A549 (cell line): ENCODE measurements at regions not wholly inside any gene's neighbourhood (a gene's known extent, or its start where the extent isn't known, plus 50 kb on each side); places are given as distances from the start of the nearest gene placed in this dataset.

Experiments used
- ATAC-seq, 2 experiments: fragments of 200-7000 bp in 1 of 2; fragments of >200 bp in 1 of 2; cut with Nextera tagmentation in 1 of 2; cut with Tn5 transposase in 1 of 2; 3 replicates each; pipeline versions ENCODE4 v1.8.0 to v1.9.1; 2018 to 2020; ENCODE audit warnings: mild to moderate bottlenecking in 1 of 2, moderate library complexity in 1 of 2
- CTCF ChIA-PET: fragments of 300-600 bp; sonication (Branson Sonifier 250); formaldehyde crosslinking; extraction: SDS; loops from one replicate; lab custom pipeline; 2021; ENCODE audit warnings: antibody characterized with exemption, inconsistent platforms; lab: Yijun Ruan, JAX
- POLR2A ChIA-PET: fragments of 350-600 bp; formaldehyde crosslinking; extraction: SDS; loops from one replicate; lab custom pipeline; 2021; ENCODE audit warnings: antibody characterized with exemption, inconsistent platforms; lab: Yijun Ruan, JAX
- DNase-seq, 2 experiments: peaks; one replicate each; pipeline versions ENCODE4 v3.0.0 to v3.0.0-alpha.2; 2011 to 2016; ENCODE audit warnings: low read depth in 1 of 2, low spot score in 1 of 2
- FAIRE-seq: peaks from 2 replicates; lab custom pipeline; 2011; peaks lifted over from hg19 to GRCh38; lab: Jason Lieb, UNC
- H3K27ac ChIP-seq, 2 experiments: fragments of >200 bp; sonication (Bioruptor Twin); formaldehyde crosslinking; 3 replicates each; pipeline ENCODE4 v1.5.1; 2016 to 2017
- H3K4me1 ChIP-seq: fragments of >200 bp; sonication (Bioruptor Twin); formaldehyde crosslinking; 3 replicates; pipeline ENCODE4 v1.6.1; 2016
- H3K4me2 ChIP-seq: fragments of >200 bp; sonication (Bioruptor Twin); formaldehyde crosslinking; 3 replicates; pipeline ENCODE4 v1.6.1; 2016
- H3K4me3 ChIP-seq: fragments of >200 bp; sonication (Bioruptor Twin); formaldehyde crosslinking; 3 replicates; pipeline ENCODE4 v1.5.1; 2016
- H3K9me3 ChIP-seq: fragments of >200 bp; sonication (Bioruptor Twin); formaldehyde crosslinking; 3 replicates; pipeline ENCODE4 v1.6.1; 2016
- BHLHE40 ChIP-seq: IDR thresholded peaks from 2 replicates; pipeline ENCODE4 v1.6.1; 2012; ENCODE audit warnings: low read depth, low read length, inconsistent platforms
- CBX8 ChIP-seq: fragments of 200-600 bp; sonication (generic); IDR thresholded peaks from 2 replicates; pipeline ENCODE4 v1.6.1; 2016
- CEBPB ChIP-seq, 2 experiments: fragments of >200 bp in 1 of 2; sonication (Bioruptor Twin) in 1 of 2; formaldehyde crosslinking in 1 of 2; IDR thresholded peaks; 2 replicates each; pipeline ENCODE4 v1.6.1; 2012 to 2016
- CHD2 ChIP-seq: fragments of 150-350 bp; IDR thresholded peaks from 2 replicates; pipeline ENCODE4 v1.6.1; 2014; ENCODE audit warnings: low read length; ENCODE audit not compliant: partially characterized antibody
- EHMT2 ChIP-seq: fragments of 200-600 bp; sonication (generic); IDR thresholded peaks from 2 replicates; pipeline ENCODE4 v1.6.1; 2016; ENCODE audit warnings: antibody characterized with exemption, low read depth, mild to moderate bottlenecking, moderate library complexity
- ELK1 ChIP-seq: fragments of 150-350 bp; IDR thresholded peaks from 2 replicates; pipeline ENCODE4 v1.6.1; 2014; ENCODE audit warnings: low read depth, mild to moderate bottlenecking, low read length
- FOSB ChIP-seq: fragments of 250-450 bp; sonication (Bioruptor Pico); IDR thresholded peaks from 2 replicates; pipeline ENCODE4 v1.5.0; 2020; ENCODE audit warnings: mild to moderate bottlenecking, moderate library complexity
- FOXS1 ChIP-seq: fragments of 250-450 bp; sonication (Bioruptor Pico); IDR thresholded peaks from 2 replicates; pipeline ENCODE4 v1.5.0; 2020; ENCODE audit warnings: mild to moderate bottlenecking, moderate library complexity
- GATA3 ChIP-seq: IDR thresholded peaks from 2 replicates; pipeline ENCODE4 v1.6.1; 2012; ENCODE audit warnings: borderline replicate concordance
- HEYL ChIP-seq: fragments of 250-450 bp; sonication (Bioruptor Pico); IDR thresholded peaks from 2 replicates; pipeline ENCODE4 v1.8.0; 2021; ENCODE audit warnings: mild to moderate bottlenecking, moderate library complexity
- HOXA7 ChIP-seq: fragments of 250-450 bp; sonication (Bioruptor Pico); IDR thresholded peaks from 2 replicates; pipeline ENCODE4 v1.5.0; 2020; ENCODE audit warnings: mild to moderate bottlenecking, moderate library complexity
- HOXB13 ChIP-seq: fragments of 250-450 bp; sonication (Bioruptor Pico); IDR thresholded peaks from 2 replicates; pipeline ENCODE4 v1.5.0; 2020; ENCODE audit warnings: low read depth, mild to moderate bottlenecking, moderate library complexity
- JUNB ChIP-seq: fragments of >200 bp; sonication (Bioruptor Twin); formaldehyde crosslinking; IDR thresholded peaks from 2 replicates; pipeline ENCODE4 v1.6.1; 2016
- MAFK ChIP-seq: fragments of 450-650 bp; IDR thresholded peaks from 2 replicates; pipeline ENCODE4 v1.6.1; 2014; ENCODE audit not compliant: partially characterized antibody
- MAZ ChIP-seq: fragments of 150-350 bp; IDR thresholded peaks from 2 replicates; pipeline ENCODE4 v1.6.1; 2014; ENCODE audit warnings: antibody characterized with exemption, low read depth, low read length, borderline replicate concordance
- MYC ChIP-seq: IDR thresholded peaks from 2 replicates; pipeline ENCODE4 v1.6.1; 2012; ENCODE audit warnings: mild to moderate bottlenecking, inconsistent platforms, low read length, improper control_type of control experiment, borderline replicate concordance
- NFE2L2 ChIP-seq: fragments of 150-350 bp; conservative IDR thresholded peaks from 2 replicates; pipeline ENCODE4 v1.6.1; 2014; ENCODE audit warnings: low read length
- NPAS2 ChIP-seq: fragments of 250-450 bp; sonication (Bioruptor Pico); IDR thresholded peaks from 2 replicates; pipeline ENCODE4 v1.8.0; 2022; ENCODE audit warnings: mild to moderate bottlenecking, moderate library complexity, borderline replicate concordance
- POLR2A ChIP-seq: IDR thresholded peaks from 2 replicates; pipeline ENCODE4 v1.6.1; 2012; ENCODE audit warnings: mild to moderate bottlenecking, low read length
- POLR2AphosphoS2 ChIP-seq: conservative IDR thresholded peaks from 2 replicates; pipeline ENCODE4 v1.6.1; 2012; ENCODE audit warnings: low read length, improper control_type of control experiment, inconsistent platforms
- RCOR1 ChIP-seq: fragments of 150-350 bp; IDR thresholded peaks from 2 replicates; pipeline ENCODE4 v1.6.1; 2014; ENCODE audit warnings: antibody characterized with exemption, low read length, low read depth
- REST ChIP-seq: fragments of 200-600 bp; sonication (generic); IDR thresholded peaks from 2 replicates; pipeline ENCODE4 v1.6.1; 2016; ENCODE audit warnings: antibody characterized with exemption, mild to moderate bottlenecking, moderate library complexity
- RFX5 ChIP-seq: fragments of 450-650 bp; IDR thresholded peaks from 2 replicates; pipeline ENCODE4 v1.7.1; 2014; ENCODE audit warnings: antibody characterized with exemption, mild to moderate bottlenecking, moderate library complexity
- RNF2 ChIP-seq: fragments of 200-600 bp; sonication (generic); IDR thresholded peaks from 2 replicates; pipeline ENCODE4 v1.6.1; 2016; ENCODE audit warnings: low read depth, mild to moderate bottlenecking, antibody characterized with exemption, moderate library complexity, borderline replicate concordance
- TP53 ChIP-seq: fragments of 250-450 bp; sonication (Bioruptor Pico); IDR thresholded peaks from 2 replicates; pipeline ENCODE4 v1.5.0; 2021; ENCODE audit warnings: mild to moderate bottlenecking, moderate library complexity
- USF2 ChIP-seq: fragments of 450-650 bp; IDR thresholded peaks from 2 replicates; pipeline ENCODE4 v1.6.1; 2014; ENCODE audit warnings: antibody characterized with exemption
- ZC3H11A ChIP-seq: fragments of 450-650 bp; IDR thresholded peaks from 2 replicates; pipeline ENCODE4 v1.6.1; 2014; ENCODE audit warnings: antibody characterized with exemption, mild to moderate bottlenecking
- ZFP36 ChIP-seq: fragments of 450-650 bp; IDR thresholded peaks from 2 replicates; pipeline ENCODE4 v1.6.1; 2014; ENCODE audit warnings: borderline replicate concordance; ENCODE audit not compliant: partially characterized antibody
- ZNF302 ChIP-seq: fragments of 250-450 bp; sonication (Bioruptor Pico); IDR thresholded peaks from 2 replicates; pipeline ENCODE4 v1.9.0; 2021; ENCODE audit warnings: inconsistent platforms, mild to moderate bottlenecking, moderate library complexity
- WGBS: methylation state at CpG from one replicate; pipeline ENCODE4 v1.1.6; 2017; ENCODE audit errors: missing lambda C conversion rate; 5-methylcytosine and 5-hydroxymethylcytosine counted together
- TF ChIP-seq, protein P1 (sequence below): IDR thresholded peaks from 2 replicates; pipeline ENCODE4 v1.6.1; 2012

GRCh38 chrX:6968231-6968630 lies 179.3 kb upstream of the STS start:
- Histone ChIP-seq H3K4me1 (no peaks in the 10 kb centered on the region), H3K9me3 (no peaks in the 10 kb centered on the region), H3K4me2 (no peak overlapping the region), H3K27ac (no peak overlapping the region), H3K4me3 (no peak overlapping the region)
- no peak for DNase-seq
- TF ChIP-seq NFE2L2 (no peak), ZNF302 (CRISPR knock-in tag) (no peak), MYC (no peak), TP53 (CRISPR knock-in tag) (no peak), ZFP36 (no peak), ZC3H11A (no peak), FOXS1 (CRISPR knock-in tag) (no peak), MAFK (no peak), POLR2A (no peak), CBX8 (no peak), NPAS2 (CRISPR knock-in tag) (no peak), CHD2 (no peak), BHLHE40 (no peak), REST (no peak), HOXB13 (CRISPR knock-in tag) (no peak), HOXA7 (no peak)
- TF ChIP-seq, protein P1, sequence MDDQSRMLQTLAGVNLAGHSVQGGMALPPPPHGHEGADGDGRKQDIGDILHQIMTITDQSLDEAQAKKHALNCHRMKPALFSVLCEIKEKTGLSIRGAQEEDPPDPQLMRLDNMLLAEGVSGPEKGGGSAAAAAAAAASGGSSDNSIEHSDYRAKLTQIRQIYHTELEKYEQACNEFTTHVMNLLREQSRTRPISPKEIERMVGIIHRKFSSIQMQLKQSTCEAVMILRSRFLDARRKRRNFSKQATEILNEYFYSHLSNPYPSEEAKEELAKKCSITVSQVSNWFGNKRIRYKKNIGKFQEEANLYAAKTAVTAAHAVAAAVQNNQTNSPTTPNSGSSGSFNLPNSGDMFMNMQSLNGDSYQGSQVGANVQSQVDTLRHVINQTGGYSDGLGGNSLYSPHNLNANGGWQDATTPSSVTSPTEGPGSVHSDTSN = no peak
- ChIA-PET POLR2A (no interaction called here), CTCF (no interaction called here)
- 22% methylated on average over 6 of the region's 6 CpGs for WGBS
- FAIRE-seq = no peak
- ATAC-seq = no peak

DNA sequence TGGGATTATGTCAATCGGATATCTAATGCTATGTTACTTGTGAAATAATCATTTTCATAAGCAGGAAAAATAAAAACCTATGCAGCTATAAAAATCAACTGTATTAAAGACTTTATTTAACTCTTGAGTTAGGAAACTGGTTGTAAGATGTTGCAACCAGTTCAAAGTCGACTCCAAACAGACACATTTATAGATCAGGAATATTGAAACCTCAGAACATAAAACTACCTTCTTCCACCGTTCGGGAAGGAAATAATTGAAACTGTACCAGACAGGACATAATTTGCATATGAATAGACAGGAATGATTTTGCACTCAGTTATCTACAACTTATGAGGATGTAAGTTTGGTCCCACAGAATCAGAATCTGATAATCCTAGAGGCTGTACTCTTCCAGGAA lies 181.8 kb upstream of the STS start:
- CTCF ChIA-PET = interaction anchor here (0.6 kb wide), 1 partner anchor 8 kb away, joined by 3 read pairs; no protein-coding TSS in a partner anchor
- Histone ChIP-seq H3K4me2 (no peak overlapping the region), H3K4me3 (no peak overlapping the region), H3K4me1 (no peaks in the 10 kb centered on the region), H3K9me3 (no peaks in the 10 kb centered on the region), H3K27ac (no peak overlapping the region)
- FAIRE-seq = no peak
- WGBS = 13% methylated on average over 4 of the region's 4 CpGs
- TF ChIP-seq ELK1 (no peak), FOSB (CRISPR knock-in tag) (no peak), JUNB (no peak), ZC3H11A (no peak), POLR2A (no peak), EHMT2 (no peak), RCOR1 (no peak), GATA3 (no peak), HEYL (CRISPR knock-in tag) (no peak), USF2 (no peak), POLR2AphosphoS2 (no peak), MAZ (no peak), RFX5 (no peak), RNF2 (no peak), NPAS2 (CRISPR knock-in tag) (no peak), CEBPB (IDR thresholded peaks at IDR 0.05) (no peak)
- DNase-seq = no peak
- POLR2A ChIA-PET = no interaction called here
- no peak for ATAC-seq
